GM23248 (cell line): ENCODE measurements at regions not wholly inside any gene's neighbourhood (a gene's known extent, or its start where the extent isn't known, plus 50 kb on each side); places are given as distances from the start of the nearest gene placed in this dataset.
"Not testable (repeated sequence)": the region's sequence is repeated elsewhere in the genome, so short reads cannot be mapped to it uniquely, and the experiment has no call there.

Source experiments
- DNase-seq: peaks from one replicate; pipeline ENCODE4 v3.0.0-alpha.2; 2015
- H2AFZ ChIP-seq: fragments of 200-600 bp; sonication (generic); 2 replicates; pipeline ENCODE4 v1.6.1; 2016; ENCODE audit warnings: antibody characterized with exemption
- H3F3A ChIP-seq: fragments of 200-600 bp; sonication (generic); 2 replicates; pipeline ENCODE4 v1.6.1; 2016; ENCODE audit warnings: mild to moderate bottlenecking, antibody characterized with exemption, mixed run types; ENCODE audit not compliant: insufficient read depth
- H3K27ac ChIP-seq: fragments of 200-600 bp; sonication (generic); 2 replicates; pipeline ENCODE4 v1.5.1; 2016; ENCODE audit warnings: mild to moderate bottlenecking
- H3K27me3 ChIP-seq: fragments of 200-600 bp; sonication (generic); replicated peaks from 2 replicates; pipeline ENCODE4 v1.6.1; 2016; ENCODE audit warnings: mild to moderate bottlenecking; ENCODE audit not compliant: insufficient read depth
- H3K36me3 ChIP-seq: fragments of 200-600 bp; sonication (generic); 2 replicates; pipeline ENCODE4 v1.6.1; 2016; ENCODE audit warnings: low read depth, mild to moderate bottlenecking
- H3K4me1 ChIP-seq: fragments of 200-600 bp; sonication (generic); 2 replicates; pipeline ENCODE4 v1.6.1; 2016; ENCODE audit warnings: mild to moderate bottlenecking; ENCODE audit not compliant: insufficient read depth
- H3K4me2 ChIP-seq: fragments of 200-600 bp; sonication (generic); one replicate; pipeline ENCODE4 v1.6.1; 2016; ENCODE audit warnings: mild to moderate bottlenecking; ENCODE audit not compliant: unreplicated experiment
- H3K4me3 ChIP-seq: fragments of 200-600 bp; sonication (generic); 2 replicates; pipeline ENCODE4 v1.5.1; 2016; ENCODE audit warnings: mild to moderate bottlenecking
- H3K79me2 ChIP-seq: fragments of 200-600 bp; sonication (generic); 2 replicates; pipeline ENCODE4 v1.6.1; 2016; ENCODE audit warnings: mild to moderate bottlenecking; ENCODE audit not compliant: insufficient read depth
- H3K9ac ChIP-seq: fragments of 200-600 bp; sonication (generic); 2 replicates; pipeline ENCODE4 v1.6.1; 2016; ENCODE audit warnings: mild to moderate bottlenecking
- H3K9me2 ChIP-seq: fragments of 200-600 bp; sonication (generic); 2 replicates; pipeline ENCODE4 v1.6.1; 2016; ENCODE audit warnings: mixed run types, mild to moderate bottlenecking, moderate library complexity; ENCODE audit not compliant: insufficient read depth
- H3K9me3 ChIP-seq: fragments of 200-600 bp; sonication (generic); one replicate; pipeline ENCODE4 v1.6.1; 2017; ENCODE audit warnings: low read depth
- H4K20me1 ChIP-seq: fragments of 200-600 bp; sonication (generic); 2 replicates; pipeline ENCODE4 v1.6.0; 2016; ENCODE audit not compliant: insufficient read depth
- EZH2 ChIP-seq: fragments of 200-600 bp; sonication (generic); IDR thresholded peaks from 2 replicates; pipeline ENCODE4 v1.6.1; 2018; ENCODE audit warnings: antibody characterized with exemption, mild to moderate bottlenecking; ENCODE audit not compliant: insufficient read depth, poor library complexity, severe bottlenecking
- EZH2phosphoT487 ChIP-seq: fragments of 200-600 bp; sonication (generic); IDR thresholded peaks from 2 replicates; pipeline ENCODE4 v1.6.1; 2018; ENCODE audit warnings: antibody characterized with exemption, moderate library complexity, mild to moderate bottlenecking, low read depth; ENCODE audit not compliant: insufficient read depth
- WGBS, 2 experiments: methylation state at CpG; one replicate each; pipeline ENCODE4 v1.1.6; 2015 to 2017; ENCODE audit warnings: low lambda C conversion rate in 2 of 2, low coverage in 1 of 2; ENCODE audit errors: missing lambda C conversion rate in 2 of 2; 5-methylcytosine and 5-hydroxymethylcytosine counted together
- in situ Hi-C: fragments of 300-500 bp; cut with MboI; formaldehyde crosslinking; loops from 2 replicates; pipeline ENCODE4 v1.15.0; 2020

DNA sequence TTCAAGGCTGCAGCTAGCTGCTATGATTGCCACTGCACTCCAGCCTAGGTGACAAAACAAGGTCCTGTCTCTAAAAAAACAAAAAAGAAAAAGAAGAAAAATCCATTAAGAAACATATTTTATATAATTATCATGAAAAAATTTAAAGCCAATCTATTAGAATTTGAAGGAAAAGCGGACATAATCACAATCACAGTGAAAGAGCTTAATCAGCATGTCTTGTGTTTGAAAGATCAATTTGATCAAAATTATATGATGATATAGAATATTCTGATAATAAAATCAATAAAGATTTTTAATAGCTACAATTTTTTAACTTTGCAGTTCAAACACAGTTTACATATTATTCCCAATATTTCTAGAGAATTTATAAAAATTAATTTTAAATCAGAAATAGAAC is 210.1 kb downstream of the MEX3B start:
- H3F3A ChIP-seq = no peaks in the 10 kb centered on the region
- H3K9ac ChIP-seq = no peak overlapping the region
- H2AFZ ChIP-seq = no peak overlapping the region
- H3K79me2 ChIP-seq = no peaks in the 10 kb centered on the region
- H3K9me2 ChIP-seq = no peaks in the 10 kb centered on the region
- TF ChIP-seq EZH2 (no peak), EZH2phosphoT487 (no peak)
- no peak overlapping the region for H3K4me2 ChIP-seq
- 66 to 70% methylated on average over 1 of the region's 1 CpG for WGBS, 2 experiments
- no peak overlapping the region for H3K4me3 ChIP-seq
- H3K27me3 ChIP-seq = no peaks in the 10 kb centered on the region
- DNase-seq = no peak
- no peaks in the 10 kb centered on the region for H3K9me3 ChIP-seq
- no peak overlapping the region for H3K27ac ChIP-seq
- no peaks in the 10 kb centered on the region for H4K20me1 ChIP-seq
- no peaks in the 10 kb centered on the region for H3K4me1 ChIP-seq
- H3K36me3 ChIP-seq = no peaks in the 10 kb centered on the region
- in situ Hi-C loops = no loop called here

DNA sequence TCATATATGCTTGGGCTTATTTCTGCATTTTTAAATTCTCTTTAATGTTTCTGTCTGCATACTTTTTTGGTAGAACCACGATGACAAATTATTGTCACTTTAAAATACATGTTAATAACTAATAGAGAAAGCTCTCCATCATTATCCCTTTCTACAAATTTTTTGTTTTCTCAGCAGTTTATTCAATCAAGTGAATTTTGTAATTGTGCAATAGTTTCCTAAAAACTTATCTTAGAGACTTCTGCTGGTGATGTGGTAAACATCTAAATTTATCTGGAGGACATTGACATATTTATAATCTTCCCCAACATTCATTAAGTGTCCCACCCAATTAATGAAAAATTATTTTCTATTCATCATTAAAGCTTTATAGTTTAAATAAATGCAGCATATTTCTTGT is 215.3 kb downstream of the MEX3B start:
- DNase-seq = no peak
- Histone ChIP-seq H3K27me3 (no peaks in the 10 kb centered on the region), H3K9me3 (no peaks in the 10 kb centered on the region), H3K4me2 (no peak overlapping the region), H2AFZ (no peak overlapping the region), H3K4me1 (no peaks in the 10 kb centered on the region), H3K9ac (no peak overlapping the region), H4K20me1 (no peaks in the 10 kb centered on the region), H3K36me3 (no peaks in the 10 kb centered on the region), H3K4me3 (no peak overlapping the region), H3K27ac (no peak overlapping the region), H3K79me2 (no peaks in the 10 kb centered on the region), H3F3A (no peaks in the 10 kb centered on the region), H3K9me2 (no peaks in the 10 kb centered on the region)
- 9 to 10% methylated on average over 1 of the region's 1 CpG for WGBS, 2 experiments
- no peak for TF ChIP-seq EZH2
- TF ChIP-seq EZH2phosphoT487 = no peak
- in situ Hi-C loops = no loop called here

DNA sequence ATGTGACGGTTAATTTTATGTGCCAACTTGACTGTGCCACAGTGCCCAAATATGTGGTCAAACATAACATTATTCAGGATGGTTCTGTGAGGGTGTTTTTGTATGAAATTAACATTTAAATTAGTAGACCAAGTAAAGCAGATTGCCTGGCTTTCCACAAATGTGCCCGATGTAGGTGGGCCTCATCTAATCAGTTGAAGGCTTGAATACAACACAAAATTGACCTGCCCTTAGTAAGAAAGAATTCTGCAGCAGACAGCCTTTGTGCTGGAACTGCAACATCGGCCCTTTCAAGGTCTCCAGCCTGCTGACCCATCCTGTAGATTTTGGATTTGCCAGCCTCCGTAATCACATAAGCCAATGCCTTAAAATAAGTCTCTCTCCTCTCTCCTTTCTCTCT is 215.9 kb downstream of the MEX3B start:
- WGBS, 2 experiments = 46% methylated on average over 4 of the region's 4 CpGs
- H3K4me1 ChIP-seq = no peaks in the 10 kb centered on the region
- in situ Hi-C loops = no loop called here

DNA sequence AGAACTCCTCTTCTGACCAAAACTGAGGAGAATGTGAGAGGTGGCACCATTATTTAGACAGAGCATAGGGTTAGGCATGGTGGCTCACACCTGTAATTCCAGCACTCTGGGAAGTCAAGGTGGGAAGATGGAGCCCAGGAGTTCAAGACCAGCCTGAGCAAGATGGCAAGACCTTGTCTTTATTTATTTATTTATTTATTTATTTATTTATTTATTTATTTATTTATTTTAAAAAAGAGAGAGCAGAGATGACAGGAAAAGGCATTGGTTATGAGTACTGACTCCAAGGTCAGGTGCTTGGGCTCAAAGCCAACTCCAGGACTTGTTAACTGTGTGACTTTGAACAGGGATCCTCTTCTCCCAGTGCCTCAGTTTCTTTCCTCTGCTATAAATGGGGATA is 217.7 kb downstream of the MEX3B start:
- H3K4me1 ChIP-seq = no peaks in the 10 kb centered on the region
- in situ Hi-C loops = no loop called here
- H3K4me2 ChIP-seq = no peak overlapping the region
- no peak overlapping the region for H3K9ac ChIP-seq
- no peak overlapping the region for H3K27ac ChIP-seq
- no peaks in the 10 kb centered on the region for H3K9me2 ChIP-seq
- H2AFZ ChIP-seq = no peak overlapping the region
- no peaks in the 10 kb centered on the region for H3K9me3 ChIP-seq
- H3K4me3 ChIP-seq = no peak overlapping the region
- TF ChIP-seq EZH2 (no peak), EZH2phosphoT487 (no peak)
- no peaks in the 10 kb centered on the region for H3K36me3 ChIP-seq
- no peaks in the 10 kb centered on the region for H3K79me2 ChIP-seq
- no peak for DNase-seq
- no peaks in the 10 kb centered on the region for H4K20me1 ChIP-seq
- no peaks in the 10 kb centered on the region for H3K27me3 ChIP-seq
- H3F3A ChIP-seq = no peaks in the 10 kb centered on the region

More for the DNA sequence above, 215.9 kb downstream of the MEX3B start:
- Histone ChIP-seq H3K4me2 (no peak overlapping the region), H3K9me2 (no peaks in the 10 kb centered on the region), H3K79me2 (no peaks in the 10 kb centered on the region), H3K27ac (no peak overlapping the region), H3K9me3 (no peaks in the 10 kb centered on the region), H3K36me3 (no peaks in the 10 kb centered on the region), H4K20me1 (no peaks in the 10 kb centered on the region), H2AFZ (no peak overlapping the region), H3K4me3 (no peak overlapping the region), H3F3A (no peaks in the 10 kb centered on the region), H3K27me3 (no peaks in the 10 kb centered on the region), H3K9ac (no peak overlapping the region)
- DNase-seq = no peak
- TF ChIP-seq EZH2phosphoT487 = no peak
- TF ChIP-seq EZH2 = no peak

DNA sequence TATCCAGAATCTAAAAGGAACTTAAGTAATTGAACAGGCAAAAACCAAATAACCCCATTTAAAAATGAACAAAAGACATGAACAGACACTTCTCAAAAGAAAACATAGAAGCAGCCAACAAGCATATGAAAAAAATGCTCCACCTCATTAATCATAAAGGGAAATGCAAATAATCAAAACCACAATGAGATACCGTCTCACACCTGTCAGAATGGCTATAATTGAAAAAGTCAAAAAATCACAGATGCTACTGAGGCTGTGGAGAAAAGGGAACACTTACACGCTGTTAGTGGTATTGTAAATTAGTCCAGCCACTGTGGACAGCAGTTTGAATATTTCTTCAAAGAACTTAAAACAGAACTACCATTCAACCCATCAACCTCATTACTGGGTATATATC is 220.7 kb downstream of the MEX3B start:
- no peaks in the 10 kb centered on the region for H3K9me3 ChIP-seq
- TF ChIP-seq EZH2 (no peak), EZH2phosphoT487 (no peak)
- H3K4me2 ChIP-seq = no peak overlapping the region
- no peaks in the 10 kb centered on the region for H3K4me1 ChIP-seq
- H3K79me2 ChIP-seq = no peaks in the 10 kb centered on the region
- no peak overlapping the region for H2AFZ ChIP-seq
- no peak overlapping the region for H3K4me3 ChIP-seq
- no peaks in the 10 kb centered on the region for H3K9me2 ChIP-seq
- H3F3A ChIP-seq = no peaks in the 10 kb centered on the region
- H4K20me1 ChIP-seq = no peaks in the 10 kb centered on the region
- H3K27ac ChIP-seq = no peak overlapping the region
- in situ Hi-C loops = no loop called here
- no peak overlapping the region for H3K9ac ChIP-seq
- no peak for DNase-seq
- H3K27me3 ChIP-seq = no peaks in the 10 kb centered on the region
- WGBS, 2 experiments = 54 to 57% methylated on average over 2 of the region's 2 CpGs
- H3K36me3 ChIP-seq = no peaks in the 10 kb centered on the region

DNA sequence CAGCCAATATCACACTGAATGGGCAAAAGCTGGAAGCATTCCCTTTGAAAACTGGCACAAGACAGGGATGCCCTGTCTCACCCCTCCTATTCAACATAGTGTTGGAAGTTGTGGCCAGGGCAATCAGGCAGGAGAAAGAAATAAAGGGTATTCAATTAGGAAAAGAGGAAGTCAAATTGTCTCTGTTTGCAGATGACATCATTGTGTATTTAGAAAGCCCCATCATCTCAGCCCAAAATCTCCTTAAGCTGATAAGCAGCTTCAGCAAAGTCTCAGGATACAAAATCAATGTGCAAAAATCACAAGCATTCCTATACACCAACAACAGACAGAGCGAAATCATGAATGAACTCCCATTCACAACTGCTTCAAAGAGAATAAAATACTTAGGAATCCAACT is 223.2 kb downstream of the MEX3B start:
- 47 to 52% methylated on average over 1 of the region's 1 CpG for WGBS, 2 experiments
- H3K36me3 ChIP-seq, in situ Hi-C loops, H3K79me2 ChIP-seq, H3K9me3 ChIP-seq, H3K4me2 ChIP-seq, H3K9me2 ChIP-seq, H3K27me3 ChIP-seq, DNase-seq, H3F3A ChIP-seq, H3K27ac ChIP-seq, H3K9ac ChIP-seq, H4K20me1 ChIP-seq, H3K4me3 ChIP-seq, H2AFZ ChIP-seq, H3K4me1 ChIP-seq: not testable (repeated sequence)
